HAP-1 (cell line): ENCODE measurements at regions not wholly inside any gene's neighbourhood (a gene's known extent, or its start where the extent isn't known, plus 50 kb on each side); places are given as distances from the start of the nearest gene placed in this dataset.
"Not testable (repeated sequence)": the region's sequence is repeated elsewhere in the genome, so short reads cannot be mapped to it uniquely, and the experiment has no call there.

Experiments used
- DNase-seq, 2 experiments: peaks; one replicate each; pipeline ENCODE4 v3.0.0-alpha.2; 2016 to 2020; ENCODE audit warnings: low spot score in 2 of 2
- H3K27me3 ChIP-seq: fragments of 250-450 bp; sonication (Bioruptor Pico); 2 replicates; pipeline ENCODE4 v1.5.1; 2020; ENCODE audit warnings: low read depth, mild to moderate bottlenecking, moderate library complexity
- H3K36me3 ChIP-seq: fragments of 250-450 bp; sonication (Bioruptor Pico); replicated peaks from 2 replicates; pipeline ENCODE4 v1.5.1; 2020; ENCODE audit warnings: mild to moderate bottlenecking
- H3K4me1 ChIP-seq: fragments of 250-450 bp; sonication (Bioruptor Pico); 2 replicates; pipeline ENCODE4 v1.5.1; 2020; ENCODE audit warnings: mild to moderate bottlenecking
- H3K4me3 ChIP-seq: fragments of 250-450 bp; sonication (Bioruptor Pico); 2 replicates; pipeline ENCODE4 v1.5.1; 2020; ENCODE audit warnings: mild to moderate bottlenecking, moderate library complexity
- H3K9me3 ChIP-seq: fragments of 250-450 bp; sonication (Bioruptor Pico); 2 replicates; pipeline ENCODE4 v1.5.1; 2020; ENCODE audit warnings: mild to moderate bottlenecking, moderate library complexity
- in situ Hi-C: fragments of 300-500 bp; cut with MboI; formaldehyde crosslinking; loops from 3 replicates; pipeline ENCODE4 v1.14.3; 2020; ENCODE audit warnings: low sequenced_read_pairs, inconsistent platforms, mixed read lengths

- in situ Hi-C loops = no loop called here
- H3K27me3 ChIP-seq = no peaks in the 10 kb centered on the region
- no peaks in the 10 kb centered on the region for H3K36me3 ChIP-seq
These were observed 344.6 kb upstream of the UBE2E2 start for GRCh38 chr3:22858486-22858885.

GRCh38 chr3:22859618-22860017, 343.5 kb upstream of the UBE2E2 start:
- Histone ChIP-seq H3K27me3 (no peaks in the 10 kb centered on the region), H3K4me1 (no peaks in the 10 kb centered on the region), H3K4me3 (no peak overlapping the region), H3K9me3 (no peaks in the 10 kb centered on the region), H3K36me3 (no peaks in the 10 kb centered on the region)
- in situ Hi-C loops = no loop called here
- DNase-seq = no peak

More at GRCh38 chr3:22858486-22858885, 344.6 kb upstream of the UBE2E2 start:
- DNase-seq = no peak
- no peaks in the 10 kb centered on the region for H3K4me1 ChIP-seq
- no peak overlapping the region for H3K4me3 ChIP-seq
- no peaks in the 10 kb centered on the region for H3K9me3 ChIP-seq

GRCh38 chr3:22861426-22861825, 341.7 kb upstream of the UBE2E2 start:
- H3K4me1 ChIP-seq = no peaks in the 10 kb centered on the region
- in situ Hi-C loops = no loop called here
- DNase-seq = no peak
- no peaks in the 10 kb centered on the region for H3K36me3 ChIP-seq
- H3K9me3 ChIP-seq = no peaks in the 10 kb centered on the region
- no peaks in the 10 kb centered on the region for H3K27me3 ChIP-seq
- H3K4me3 ChIP-seq = no peak overlapping the region

- no peaks in the 10 kb centered on the region for H3K9me3 ChIP-seq
- H3K36me3 ChIP-seq = no peaks in the 10 kb centered on the region
- no peak for DNase-seq
- H3K4me3 ChIP-seq = no peak overlapping the region
- in situ Hi-C loops = no loop called here
- H3K4me1 ChIP-seq = no peaks in the 10 kb centered on the region
- no peaks in the 10 kb centered on the region for H3K27me3 ChIP-seq
These were observed 341.0 kb upstream of the UBE2E2 start for GRCh38 chr3:22862111-22862510.

- DNase-seq, H3K27me3 ChIP-seq, in situ Hi-C loops, H3K4me1 ChIP-seq, H3K9me3 ChIP-seq, H3K4me3 ChIP-seq, H3K36me3 ChIP-seq: not testable (repeated sequence)
These were observed 320.3 kb upstream of the UBE2E2 start for GRCh38 chr3:22882834-22883233.

- no peaks in the 10 kb centered on the region for H3K36me3 ChIP-seq
- H3K27me3 ChIP-seq = no peaks in the 10 kb centered on the region
- no peak for DNase-seq
- H3K4me3 ChIP-seq = no peak overlapping the region
- in situ Hi-C loops = no loop called here
- H3K9me3 ChIP-seq = no peaks in the 10 kb centered on the region
- H3K4me1 ChIP-seq = no peaks in the 10 kb centered on the region
These were observed 318.1 kb upstream of the UBE2E2 start for GRCh38 chr3:22885039-22885438.

- in situ Hi-C loops = no loop called here
- DNase-seq = no peak
- Histone ChIP-seq H3K27me3 (no peaks in the 10 kb centered on the region), H3K4me1 (no peaks in the 10 kb centered on the region), H3K36me3 (no peaks in the 10 kb centered on the region), H3K9me3 (no peaks in the 10 kb centered on the region), H3K4me3 (no peak overlapping the region)
These were observed 317.4 kb upstream of the UBE2E2 start for GRCh38 chr3:22885574-22886341.

GRCh38 chr3:22886439-22887068, 316.6 kb upstream of the UBE2E2 start:
- Histone ChIP-seq H3K4me1 (no peaks in the 10 kb centered on the region), H3K36me3 (no peaks in the 10 kb centered on the region), H3K27me3 (no peaks in the 10 kb centered on the region), H3K4me3 (no peak overlapping the region), H3K9me3 (no peaks in the 10 kb centered on the region)
- DNase-seq = no peak
- in situ Hi-C loops = no loop called here

- Histone ChIP-seq H3K4me3 (no peak overlapping the region), H3K9me3 (no peaks in the 10 kb centered on the region), H3K27me3 (no peaks in the 10 kb centered on the region), H3K36me3 (no peaks in the 10 kb centered on the region), H3K4me1 (no peaks in the 10 kb centered on the region)
- peak; percentile 28 to 35 for DNase-seq
- in situ Hi-C loops = no loop called here
These were observed 315.3 kb upstream of the UBE2E2 start for GRCh38 chr3:22887664-22888291.

GRCh38 chr3:22893101-22893500, 310.0 kb upstream of the UBE2E2 start:
- Histone ChIP-seq H3K36me3 (no peaks in the 10 kb centered on the region), H3K27me3 (no peaks in the 10 kb centered on the region), H3K4me1 (no peaks in the 10 kb centered on the region), H3K9me3 (no peaks in the 10 kb centered on the region), H3K4me3 (no peak overlapping the region)
- no peak for DNase-seq
- in situ Hi-C loops = no loop called here

GRCh38 chr3:22893644-22894325, 309.3 kb upstream of the UBE2E2 start:
- Histone ChIP-seq H3K9me3 (no peaks in the 10 kb centered on the region), H3K36me3 (no peaks in the 10 kb centered on the region), H3K4me3 (no peak overlapping the region), H3K4me1 (no peaks in the 10 kb centered on the region), H3K27me3 (no peaks in the 10 kb centered on the region)
- in situ Hi-C loops = no loop called here
- no peak for DNase-seq

GRCh38 chr3:22894865-22895264, 308.3 kb upstream of the UBE2E2 start:
- Histone ChIP-seq H3K9me3 (no peaks in the 10 kb centered on the region), H3K4me1 (no peaks in the 10 kb centered on the region), H3K27me3 (no peaks in the 10 kb centered on the region), H3K36me3 (no peaks in the 10 kb centered on the region), H3K4me3 (no peak overlapping the region)
- in situ Hi-C loops = no loop called here
- no peak for DNase-seq

- Histone ChIP-seq H3K4me3 (no peak overlapping the region), H3K9me3 (no peaks in the 10 kb centered on the region), H3K4me1 (no peaks in the 10 kb centered on the region), H3K27me3 (no peaks in the 10 kb centered on the region), H3K36me3 (no peaks in the 10 kb centered on the region)
- in situ Hi-C loops = no loop called here
- no peak for DNase-seq
These were observed 307.5 kb upstream of the UBE2E2 start for GRCh38 chr3:22895671-22896070.

GRCh38 chr3:22898558-22898957, 304.6 kb upstream of the UBE2E2 start:
- no peak for DNase-seq
- H3K36me3 ChIP-seq = no peaks in the 10 kb centered on the region
- in situ Hi-C loops = no loop called here

More at GRCh38 chr3:22898558-22898957, 304.6 kb upstream of the UBE2E2 start:
- no peak overlapping the region for H3K4me3 ChIP-seq
- no peaks in the 10 kb centered on the region for H3K27me3 ChIP-seq
- no peaks in the 10 kb centered on the region for H3K4me1 ChIP-seq
- no peaks in the 10 kb centered on the region for H3K9me3 ChIP-seq
